Hematopoietic multipotent progenitor cell treated with erythropoietin and hydrocortisone succinate and interleukin-3 and kit ligand, for 8 days (in vitro differentiated cells): ENCODE measurements at regions not wholly inside any gene's neighbourhood (a gene's known extent, or its start where the extent isn't known, plus 50 kb on each side); places are given as distances from the start of the nearest gene placed in this dataset.
A peak's percentile ranks its signal among the peaks of the same experiment; 100 is the strongest.
"Not testable (repeated sequence)": the region's sequence is repeated elsewhere in the genome, so short reads cannot be mapped to it uniquely, and the experiment has no call there.

Source experiments
- DNase-seq: peaks from one replicate; pipeline ENCODE4 v3.0.0-alpha.2; 2015

- no peak for DNase-seq
These were observed 51.4 kb upstream of the RGL1 start for GRCh38 chr1:183753464-183753891.

DNA sequence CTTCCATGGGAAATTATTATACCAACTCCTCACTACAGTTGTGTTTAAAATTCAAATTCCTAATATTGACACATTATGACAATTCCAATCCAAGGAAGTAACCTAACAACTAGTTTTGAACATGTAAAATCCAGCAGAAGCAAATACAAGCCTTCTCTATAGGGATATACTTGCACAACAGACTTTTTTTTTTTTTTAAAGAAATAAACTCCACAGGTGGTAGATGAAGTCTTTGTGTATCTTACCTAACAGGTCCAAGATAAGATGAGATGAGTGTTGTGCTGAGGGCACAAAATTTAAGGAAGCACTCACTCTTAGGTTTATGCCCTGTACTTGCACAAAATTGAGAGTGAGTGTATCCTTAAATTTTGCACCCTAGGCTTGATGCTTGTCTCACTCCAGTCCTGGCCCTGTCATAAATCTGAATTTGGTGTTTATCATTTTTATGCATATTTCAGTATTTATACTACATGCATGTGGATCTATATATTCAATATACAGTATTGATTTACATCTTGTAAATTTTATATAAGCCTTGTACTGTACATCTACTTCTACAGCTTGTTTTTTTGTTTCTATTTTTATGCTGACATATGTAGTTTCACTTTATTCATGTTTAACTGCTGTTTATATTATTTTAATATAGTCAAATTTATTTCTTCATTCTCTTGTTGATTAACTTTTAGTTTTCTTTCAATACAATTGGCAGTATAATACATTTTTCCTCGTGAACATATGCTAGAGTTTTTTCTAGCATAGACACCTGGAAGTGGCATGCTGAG, 60.6 kb upstream of the RGL1 start:
- no peak for DNase-seq

GRCh38 chr1:183742355-183742754, 62.6 kb upstream of the RGL1 start:
- DNase-seq, result no peak

- no peak for DNase-seq
These were observed 65.1 kb upstream of the RGL1 start for GRCh38 chr1:183739741-183740271.

DNA sequence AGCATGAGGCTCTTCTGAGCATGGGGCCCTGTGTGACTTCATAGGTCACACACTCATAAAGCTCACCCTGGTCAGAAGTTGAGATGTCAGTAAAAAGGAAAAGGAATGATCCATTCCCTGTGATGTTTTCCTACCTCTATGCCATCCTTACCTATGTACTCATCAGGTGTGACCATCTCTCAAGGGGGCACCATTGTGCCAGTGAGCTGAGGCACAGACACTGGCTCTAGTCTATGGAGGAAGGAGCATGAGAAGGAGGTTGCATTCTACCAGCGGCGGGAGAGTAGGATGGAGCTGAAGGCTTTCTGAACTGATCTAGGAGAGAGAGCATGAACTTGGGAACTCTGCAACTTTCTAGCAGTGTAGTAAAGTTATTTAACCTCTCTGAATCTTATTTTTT, 65.8 kb upstream of the RGL1 start:
- DNase-seq, result no peak

DNA sequence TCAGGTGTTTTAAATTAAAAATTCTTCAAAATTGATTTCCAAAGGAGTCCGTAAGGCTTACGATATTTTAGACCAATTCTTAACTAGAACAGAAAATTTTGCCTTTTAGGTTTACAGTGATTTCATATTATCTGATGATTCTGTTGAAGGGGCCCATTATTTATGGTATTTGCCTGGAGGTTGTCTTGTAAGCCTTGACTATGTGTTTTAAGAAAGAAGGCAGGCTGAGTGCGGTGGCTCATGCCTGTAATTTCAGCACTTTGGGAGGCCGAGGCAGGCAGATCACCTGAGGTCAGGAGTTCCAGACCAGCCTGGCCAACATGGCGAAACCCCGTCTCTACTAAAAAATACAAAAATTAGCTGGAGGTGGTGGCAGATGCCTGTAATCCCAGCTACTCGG, 67.0 kb upstream of the RGL1 start:
- not testable (repeated sequence) for DNase-seq

DNA sequence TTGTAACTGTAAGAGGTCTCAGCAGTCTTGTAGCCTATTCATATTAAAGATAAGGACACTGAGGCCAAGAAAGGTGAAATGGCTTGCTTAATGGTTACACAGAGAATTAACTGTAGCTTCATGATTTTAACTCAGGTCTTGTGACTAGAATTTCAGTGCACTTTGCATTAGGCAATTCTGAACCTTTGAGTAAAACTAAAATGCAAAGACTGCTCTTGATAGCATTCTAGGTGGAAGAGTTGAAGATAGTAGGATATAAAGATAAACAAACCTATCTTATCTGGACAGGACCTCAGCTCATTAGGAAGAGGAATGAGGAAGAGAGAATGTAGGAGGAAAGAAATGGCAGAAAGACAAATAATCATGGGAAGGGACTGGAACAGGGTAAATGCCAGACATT, 68.6 kb upstream of the RGL1 start:
- DNase-seq, result no peak

DNA sequence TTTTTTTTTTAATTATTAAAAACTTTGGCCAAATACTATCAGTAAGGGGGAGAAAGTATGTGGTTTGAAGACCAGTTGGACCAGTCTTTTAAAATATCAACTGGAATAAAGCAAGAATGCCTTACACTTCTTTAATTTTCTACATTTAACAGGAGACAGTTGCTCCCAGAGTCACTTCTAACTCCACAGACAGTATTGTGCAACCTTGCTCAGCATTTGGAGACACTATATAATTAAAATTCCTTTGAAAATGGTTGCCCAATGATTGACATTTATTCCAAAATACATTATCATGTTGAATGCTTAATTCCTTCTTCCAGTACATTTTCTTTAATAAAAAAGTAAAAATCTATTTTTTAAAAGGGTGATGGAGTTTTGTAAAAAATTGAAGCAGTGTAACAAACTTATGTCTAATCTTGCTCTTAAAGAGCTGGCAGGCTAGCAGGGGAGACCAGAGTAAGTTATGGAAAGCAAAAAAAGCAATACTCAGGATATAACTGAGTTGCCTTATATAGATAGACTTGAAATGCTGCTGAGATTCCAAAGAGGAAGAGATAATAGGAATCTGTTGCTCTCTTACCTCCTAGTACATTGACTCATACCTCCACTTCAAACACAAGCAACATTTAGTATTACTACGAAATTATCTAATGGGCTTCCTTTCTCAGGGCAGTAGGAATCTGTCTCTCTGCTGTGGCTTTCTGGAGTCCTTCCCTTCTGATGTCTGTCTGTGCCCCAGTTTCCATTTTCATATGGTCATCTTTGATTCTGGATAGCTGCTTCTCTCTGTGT, 69.7 kb upstream of the RGL1 start:
- no peak for DNase-seq

- no peak for DNase-seq
These were observed 70.3 kb upstream of the RGL1 start for GRCh38 chr1:183734543-183735036.

- peak; percentile 12 for DNase-seq
These were observed 71.2 kb upstream of the RGL1 start for GRCh38 chr1:183733715-183734114.

DNA sequence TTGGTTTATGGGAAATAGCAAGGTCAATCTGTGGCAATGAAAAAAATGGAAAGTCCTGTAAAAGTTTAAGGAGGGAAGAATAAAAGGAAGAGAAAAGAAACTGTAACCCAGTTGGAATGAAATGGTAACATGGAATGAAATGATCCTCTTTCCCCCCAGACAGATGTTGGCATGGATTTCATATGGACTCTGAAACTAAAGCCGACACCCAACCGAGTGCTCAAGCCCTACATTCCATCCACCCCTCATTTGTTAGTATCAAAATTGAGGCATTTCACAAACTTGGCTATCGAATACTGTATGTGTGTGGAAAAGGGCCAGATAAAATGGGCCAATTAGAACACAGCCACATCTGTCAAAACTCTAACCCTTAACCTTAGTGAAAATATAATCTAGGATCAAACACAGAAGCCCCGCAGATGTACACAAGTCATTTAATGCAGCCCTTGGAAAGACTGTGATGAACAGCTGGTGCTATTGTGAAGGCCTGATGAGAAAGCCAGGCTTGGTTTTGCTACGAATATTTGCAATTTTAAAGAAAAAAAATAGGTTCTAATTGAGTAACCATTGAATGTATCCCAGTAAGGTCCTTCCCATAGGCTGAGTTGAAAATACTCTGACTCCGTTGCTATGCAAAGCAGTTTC, 72.6 kb upstream of the RGL1 start:
- no peak for DNase-seq

GRCh38 chr1:183730886-183731573, 73.9 kb upstream of the RGL1 start:
- DNase-seq, result peak; percentile 61

GRCh38 chr1:183730107-183730724, 74.7 kb upstream of the RGL1 start:
- DNase-seq, result no peak

DNA sequence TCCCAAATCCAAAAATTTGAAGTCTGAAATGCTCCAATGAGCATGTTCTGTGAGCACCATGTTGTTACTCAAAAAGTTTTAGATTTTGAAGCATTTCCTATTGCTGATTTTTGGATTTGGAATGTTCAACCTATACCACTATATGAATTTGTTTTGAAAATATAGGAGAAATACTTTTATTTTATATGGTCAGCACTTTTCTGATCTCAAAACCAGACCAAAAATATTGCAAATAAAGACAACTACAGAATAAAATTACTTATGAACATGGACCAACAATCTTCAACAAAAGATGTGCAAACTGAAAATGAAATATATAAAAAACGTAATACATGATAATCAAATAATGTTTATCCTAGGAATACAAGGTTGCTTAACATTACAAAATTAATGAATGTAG, 73.7 kb upstream of the APOBEC4 start:
- DNase-seq, result no peak

GRCh38 chr1:183724350-183725042, 71.4 kb upstream of the APOBEC4 start:
- DNase-seq, result no peak

DNA sequence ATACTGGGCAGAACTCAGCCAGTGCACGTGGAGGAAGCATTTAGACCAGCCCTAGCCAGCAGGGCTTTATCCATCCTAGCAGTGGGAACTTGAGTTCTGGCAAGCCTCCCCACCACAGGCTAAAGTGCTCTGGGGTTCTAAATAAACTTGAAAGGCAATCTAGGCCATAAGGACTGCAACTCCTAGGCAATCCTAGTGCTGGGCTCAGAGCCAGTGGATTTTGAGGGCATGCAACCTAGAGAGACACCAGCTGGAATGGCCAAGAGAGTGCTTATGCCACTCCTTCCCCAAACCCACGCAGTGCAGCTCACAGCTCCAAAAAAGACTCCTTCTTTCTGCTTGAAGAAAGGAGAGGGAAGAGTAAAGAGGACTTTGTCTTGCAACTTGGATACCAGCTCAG, 70.5 kb upstream of the APOBEC4 start:
- DNase-seq, result no peak

DNA sequence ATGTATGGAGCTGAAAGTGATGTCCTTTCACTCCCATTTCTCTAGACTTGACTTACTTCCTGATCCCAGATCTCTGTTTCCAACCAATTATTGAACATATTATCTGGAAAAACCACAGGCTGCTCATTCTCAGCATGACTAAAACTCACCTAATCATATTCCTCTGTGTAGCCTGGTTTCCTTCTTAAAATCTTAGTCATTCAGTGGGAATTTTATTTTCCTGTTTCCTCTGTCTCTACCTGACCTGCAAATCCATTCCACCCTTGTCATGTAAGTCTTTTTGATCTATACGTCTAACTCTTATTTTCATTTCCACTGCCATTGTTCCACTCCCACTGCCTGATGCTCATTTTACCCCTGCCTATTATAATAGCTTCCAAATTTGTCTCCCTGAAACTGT, 67.9 kb upstream of the APOBEC4 start:
- DNase-seq, result no peak

DNA sequence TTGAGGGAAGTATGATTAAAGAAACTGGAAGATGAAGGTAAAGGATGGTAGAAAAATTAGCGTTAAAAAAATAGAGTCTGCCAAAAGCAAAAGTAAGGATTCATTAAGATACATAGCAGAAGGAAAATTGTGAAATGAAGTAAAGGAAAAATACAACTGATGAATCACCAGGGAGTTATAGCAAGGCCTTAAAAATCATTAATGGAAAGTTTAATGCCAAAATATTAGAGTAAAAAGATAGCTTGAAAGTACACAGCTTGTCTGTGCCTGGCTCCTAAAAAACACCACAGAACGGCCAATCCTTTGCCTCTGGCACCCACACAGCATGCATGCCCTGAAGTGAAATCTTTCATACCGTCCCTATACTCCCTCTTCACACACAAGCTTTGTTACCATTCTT, 66.9 kb upstream of the APOBEC4 start:
- DNase-seq, result no peak

DNA sequence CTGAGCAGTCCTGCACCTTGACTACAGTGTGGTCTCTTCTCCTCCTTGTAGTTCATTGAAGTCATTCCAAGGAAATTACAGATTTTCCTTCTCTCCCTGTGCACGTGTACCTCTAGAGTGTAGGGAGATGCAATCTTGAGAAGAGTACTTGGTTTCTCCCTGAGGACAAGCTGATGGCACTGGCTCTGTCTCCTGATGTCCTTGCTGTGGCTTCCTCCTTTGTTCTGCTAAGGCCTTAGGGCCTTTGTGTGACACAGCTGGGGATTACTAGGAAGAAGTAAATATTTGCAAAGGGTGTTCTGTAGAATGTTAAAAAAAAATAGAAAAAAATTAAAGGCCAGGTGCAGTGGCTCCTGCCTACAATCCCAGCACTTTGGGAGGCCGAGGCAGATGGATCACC, 66.2 kb upstream of the APOBEC4 start:
- DNase-seq, result no peak

DNA sequence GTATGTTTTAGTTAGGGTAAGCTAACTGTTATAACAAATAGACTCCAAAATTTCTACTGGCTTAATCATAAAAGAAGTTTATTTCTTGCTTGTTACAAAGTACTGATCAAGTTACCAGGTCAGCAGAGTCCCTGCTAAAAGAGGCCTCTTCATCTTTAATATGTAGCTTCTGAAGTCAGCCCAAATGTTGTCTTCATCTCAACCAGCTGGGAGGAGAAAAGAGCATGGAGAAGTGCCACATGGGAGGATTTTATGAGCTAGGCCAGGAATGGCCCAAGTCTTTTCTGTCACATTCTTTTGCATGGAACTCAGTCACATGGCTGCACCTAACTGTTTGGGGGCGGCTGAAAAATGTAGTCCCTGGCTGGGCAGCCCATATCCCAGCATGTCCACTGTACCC, 63.2 kb upstream of the APOBEC4 start:
- DNase-seq, result no peak

DNA sequence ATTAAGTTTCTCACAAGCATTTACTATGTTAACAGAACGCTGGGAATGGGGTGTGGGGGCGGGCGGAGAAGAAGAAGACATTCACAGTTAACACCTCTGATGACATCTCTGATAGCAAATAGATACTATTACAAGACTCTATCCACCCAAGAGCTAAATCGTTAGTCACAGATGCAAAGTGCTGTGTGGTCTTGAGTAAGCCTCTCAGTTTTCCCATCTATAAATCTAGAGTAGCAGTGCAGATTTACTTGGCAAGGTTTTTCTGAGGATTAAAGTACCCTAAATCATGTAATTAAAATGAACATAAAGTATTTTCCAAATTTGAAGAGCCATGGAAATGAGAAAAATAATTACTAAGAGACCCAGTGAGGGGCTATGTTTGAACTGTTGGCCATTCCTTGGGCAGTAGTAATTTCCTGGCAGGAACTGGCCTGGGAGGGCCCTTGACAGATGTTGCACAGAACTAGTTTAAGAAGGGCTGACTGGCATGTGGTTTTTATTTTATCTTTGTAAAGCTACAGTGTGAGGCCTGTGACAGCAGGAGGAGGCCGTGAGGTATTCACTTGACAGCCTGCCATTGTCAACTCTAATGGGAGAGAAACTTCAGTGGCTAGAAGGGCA, 58.7 kb upstream of the APOBEC4 start:
- DNase-seq, result no peak
